HG03558 (cell line): ENCODE measurements at regions not wholly inside any gene's neighbourhood (a gene's known extent, or its start where the extent isn't known, plus 50 kb on each side); places are given as distances from the start of the nearest gene placed in this dataset.

ENCODE experiments used
- ATAC-seq: cut with Tn5 transposase; IDR thresholded peaks from one replicate; pipeline ENCODE4 v1.9.1; 2021; ENCODE audit warnings: moderate number of reproducible peaks; ENCODE audit not compliant: unreplicated experiment; ENCODE audit errors: extremely low read depth

DNA sequence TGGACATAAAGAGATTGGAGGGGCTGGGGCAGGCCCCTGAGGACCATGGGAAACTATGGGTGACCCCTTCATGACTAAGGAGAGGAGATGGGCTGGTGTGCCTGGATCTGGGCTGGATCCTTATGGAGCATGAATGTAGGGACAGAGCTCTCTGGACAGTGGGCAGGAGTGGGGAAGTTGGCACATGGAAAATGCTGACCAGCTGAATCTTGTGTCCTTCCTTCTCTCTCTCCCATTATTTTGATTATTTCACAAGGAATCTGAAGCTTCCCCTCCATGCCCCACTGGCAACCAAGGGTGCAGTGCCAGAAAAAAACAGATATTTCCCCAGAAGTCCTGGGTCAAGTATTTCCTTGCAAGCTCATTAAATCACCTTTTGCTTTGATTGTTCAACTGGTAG, 175.2 kb downstream of the DHX35 start:
- no peak for ATAC-seq

DNA sequence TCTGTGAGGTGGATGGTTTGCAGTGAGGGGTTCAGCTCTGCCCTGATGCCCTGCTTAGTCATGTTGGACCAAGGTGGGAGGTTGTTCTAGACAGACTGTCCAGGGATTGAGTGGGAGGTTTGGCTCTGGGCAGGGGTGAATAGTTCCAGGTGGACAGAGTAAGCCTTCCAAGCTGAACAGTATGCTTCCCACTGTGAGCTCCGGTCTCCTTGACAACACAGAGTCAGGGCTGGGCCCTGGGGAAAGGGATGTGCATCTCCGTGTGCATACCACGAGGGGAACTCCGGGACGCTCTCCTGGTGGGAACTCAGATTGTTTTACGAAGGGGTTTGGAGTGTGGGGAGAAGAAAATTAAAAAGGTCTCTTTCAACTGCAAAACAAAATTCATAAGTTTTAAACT, 174.7 kb downstream of the DHX35 start:
- ATAC-seq = no peak

DNA sequence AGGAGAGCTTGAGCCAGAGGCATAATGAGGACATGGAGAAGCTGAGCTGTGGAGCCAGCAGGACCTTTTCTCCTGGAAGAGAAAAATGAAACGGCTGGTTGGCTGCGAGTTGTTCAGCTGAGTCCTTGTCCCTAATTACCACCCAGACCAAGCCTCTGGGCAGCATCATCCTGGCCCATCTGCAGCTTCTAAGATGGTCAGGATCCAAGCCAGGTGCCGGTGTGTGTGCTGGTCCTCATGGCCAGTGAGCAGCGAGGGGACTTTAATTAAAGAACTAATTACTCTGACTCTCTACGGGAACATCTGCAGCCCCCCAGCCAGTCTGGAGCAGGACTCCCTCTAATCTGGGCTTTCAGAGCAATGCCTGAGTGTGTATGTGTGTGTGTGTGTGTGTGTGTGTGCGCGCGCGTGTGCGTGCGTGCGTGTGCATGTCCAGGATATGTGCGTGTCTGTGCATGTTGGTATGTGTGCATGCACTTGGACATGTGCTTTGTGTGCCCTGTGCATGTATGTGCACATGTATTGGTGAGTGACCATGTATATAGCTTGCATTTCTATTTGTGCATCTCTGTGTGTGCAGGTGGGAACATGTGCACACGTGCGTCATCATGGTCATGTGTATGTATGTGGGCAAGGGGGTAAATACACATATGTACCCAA, 173.9 kb downstream of the DHX35 start:
- no peak for ATAC-seq

DNA sequence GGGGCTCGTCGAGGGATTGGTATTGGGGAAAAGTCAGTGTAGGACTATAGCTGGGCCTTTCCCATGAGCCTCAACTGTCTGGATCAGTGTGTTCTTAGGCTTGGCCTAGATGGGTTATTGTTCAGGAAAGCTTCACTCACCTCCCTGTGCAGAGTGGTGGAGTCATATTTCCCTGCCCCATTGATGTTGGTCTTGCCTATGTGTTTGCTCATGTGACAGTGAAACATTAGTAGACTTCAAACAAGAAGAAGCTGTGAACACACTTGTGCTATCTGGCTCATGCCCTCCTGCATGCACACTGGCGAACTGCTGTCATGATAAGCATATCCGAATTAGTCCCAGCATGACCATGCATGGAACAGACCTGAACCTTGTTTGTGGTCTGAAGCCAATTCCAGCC, 171.1 kb downstream of the DHX35 start:
- ATAC-seq = no peak

DNA sequence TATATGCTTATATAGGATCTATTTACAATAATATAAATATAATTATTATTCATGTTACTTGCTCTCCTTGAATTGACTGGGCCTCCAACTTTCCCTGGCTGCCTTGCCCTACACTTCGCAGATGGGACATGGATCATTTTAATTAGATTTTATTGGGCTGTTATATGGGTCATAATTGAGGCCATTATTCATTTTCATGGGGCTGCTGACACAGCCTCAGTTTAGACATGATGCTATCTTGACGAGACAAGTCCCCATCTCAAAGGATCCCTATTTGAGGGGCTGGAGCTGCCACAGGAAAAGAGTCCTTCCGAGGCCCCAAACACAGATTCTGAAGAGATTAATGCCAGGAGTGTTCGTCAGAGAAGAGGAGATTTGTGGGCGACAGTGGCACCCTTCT, 170.4 kb downstream of the DHX35 start:
- no peak for ATAC-seq

DNA sequence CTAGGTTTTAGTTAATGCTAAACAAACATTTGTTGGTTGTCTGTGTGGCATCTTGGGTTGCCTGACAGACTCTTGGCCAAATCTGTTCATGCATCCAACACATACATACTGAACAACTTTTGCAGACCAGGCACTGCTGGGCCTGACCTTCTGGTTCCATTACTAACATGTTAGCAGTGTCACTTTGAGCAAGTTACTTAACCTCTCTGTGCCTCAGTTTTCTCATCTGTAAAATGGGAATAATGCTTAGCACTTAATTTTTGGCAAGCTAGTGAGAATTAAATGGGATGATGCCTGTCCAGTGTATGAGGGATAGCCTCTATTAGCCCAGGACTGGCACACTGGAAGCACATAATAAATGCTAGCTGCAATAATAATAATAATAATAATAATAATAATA, 169.9 kb downstream of the DHX35 start:
- no peak for ATAC-seq

DNA sequence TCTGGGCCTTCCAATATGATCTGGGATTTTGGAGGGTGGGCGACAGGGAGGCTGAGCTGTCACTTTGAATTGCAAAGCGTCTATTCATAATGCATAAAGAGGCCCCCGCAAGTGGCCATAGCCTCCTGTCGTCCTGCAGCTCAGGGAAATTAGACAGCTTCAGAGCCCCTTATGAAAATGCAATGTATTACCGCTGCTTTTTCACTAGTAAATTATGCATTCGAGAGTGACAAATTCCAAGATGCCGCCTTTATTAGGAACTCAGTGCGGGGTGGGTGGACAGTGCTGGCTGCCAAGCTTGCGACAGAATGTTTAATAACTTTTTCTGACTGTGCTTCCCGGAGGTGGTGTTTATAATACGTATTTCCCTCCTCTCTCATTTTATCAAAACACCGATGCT, 168.5 kb downstream of the DHX35 start:
- no peak for ATAC-seq

DNA sequence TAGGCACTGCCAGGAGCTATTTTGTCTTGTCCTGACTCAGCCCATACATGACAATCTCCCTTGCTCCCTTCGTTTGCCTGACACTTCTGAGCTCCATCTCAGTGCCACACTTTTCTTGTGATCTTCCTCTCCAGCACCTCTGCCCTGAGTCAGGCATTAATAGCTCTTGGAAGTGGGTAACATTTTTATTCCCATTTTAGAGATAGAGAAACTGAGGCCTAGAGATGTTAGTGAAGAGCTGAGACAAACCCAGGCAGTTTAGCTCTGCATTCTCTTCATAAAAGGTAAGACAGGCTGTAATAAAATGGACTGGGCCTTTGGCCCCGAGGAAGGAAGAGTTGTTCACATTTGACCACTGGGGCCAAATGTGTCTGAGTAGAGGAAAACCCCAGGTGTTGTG, 167.4 kb downstream of the DHX35 start:
- ATAC-seq = no peak

DNA sequence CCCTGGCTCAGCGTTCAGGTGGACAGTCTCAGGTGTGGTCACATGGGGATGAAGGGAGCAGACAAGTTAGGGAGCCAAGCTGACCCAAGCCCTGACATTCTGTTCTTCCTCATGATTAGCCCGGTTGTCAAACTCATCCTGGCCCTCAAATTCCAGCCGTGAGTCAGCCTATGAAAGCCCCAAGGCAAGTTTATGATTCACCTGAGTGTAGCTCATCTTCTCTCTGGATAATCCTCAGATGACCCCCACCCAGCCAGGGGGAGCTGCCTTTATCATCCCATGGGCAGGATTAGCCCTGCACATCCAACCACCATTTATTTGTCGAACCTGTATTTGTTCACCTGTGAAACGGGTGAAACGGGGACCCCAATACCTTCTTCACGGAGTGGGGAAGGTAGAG, 161.9 kb downstream of the DHX35 start:
- no peak for ATAC-seq

DNA sequence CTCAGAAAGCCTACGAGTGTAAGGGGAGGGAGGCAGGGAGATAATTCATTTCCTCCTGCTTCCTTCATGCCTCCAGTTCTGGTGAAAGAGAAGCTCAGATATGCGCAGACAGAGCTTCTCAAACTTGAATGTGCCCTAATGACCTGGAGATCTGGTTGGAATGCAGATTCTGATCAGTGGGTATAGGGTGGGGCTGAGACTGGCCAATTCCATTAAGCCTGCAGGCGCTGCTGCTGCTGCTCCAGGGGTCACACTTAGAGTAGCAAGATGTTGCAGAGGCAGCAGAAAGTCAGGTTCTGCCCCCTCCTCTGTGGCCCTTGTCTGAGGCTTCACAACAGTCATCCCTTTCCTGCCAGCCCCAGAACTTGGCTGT, 161.0 kb downstream of the DHX35 start:
- no peak for ATAC-seq

DNA sequence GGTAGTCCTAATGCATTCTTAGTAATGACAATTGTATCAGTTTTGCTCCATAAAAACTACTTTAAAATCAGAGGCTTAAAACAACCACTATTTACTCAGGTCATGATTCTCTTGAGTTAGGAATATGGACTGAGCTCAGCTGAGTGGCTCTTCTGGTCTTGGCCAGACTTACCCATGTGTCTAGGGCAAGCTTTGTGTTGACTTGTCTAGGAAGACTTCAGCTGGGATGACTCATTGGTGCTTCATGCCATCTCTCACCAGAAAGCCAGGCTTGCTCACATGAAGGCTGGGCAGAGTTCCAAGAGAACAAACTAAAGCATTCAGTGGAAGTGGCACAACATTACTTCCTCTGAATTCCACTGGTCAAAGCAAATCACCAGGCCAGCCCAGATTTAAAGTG, 155.3 kb downstream of the DHX35 start:
- no peak for ATAC-seq

DNA sequence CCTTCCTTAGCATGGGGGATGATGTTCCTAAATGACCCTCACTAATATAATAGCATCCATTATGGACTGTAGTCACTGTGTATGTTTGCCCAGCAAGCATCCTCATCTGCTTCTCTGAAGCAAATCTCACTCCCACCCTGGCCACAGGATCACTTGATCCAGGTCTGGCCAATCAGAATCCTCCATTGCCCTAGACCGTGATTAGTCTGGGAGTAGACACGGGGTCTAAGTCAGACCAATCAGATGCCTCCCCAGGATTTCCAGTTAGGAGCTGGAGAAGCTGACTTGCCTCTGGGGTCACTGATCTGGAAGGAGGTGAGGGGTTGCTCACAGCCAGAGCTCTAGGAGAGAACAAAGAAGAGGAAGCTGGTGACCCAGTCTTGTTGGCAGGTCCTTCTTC, 153.9 kb downstream of the DHX35 start:
- no peak for ATAC-seq

DNA sequence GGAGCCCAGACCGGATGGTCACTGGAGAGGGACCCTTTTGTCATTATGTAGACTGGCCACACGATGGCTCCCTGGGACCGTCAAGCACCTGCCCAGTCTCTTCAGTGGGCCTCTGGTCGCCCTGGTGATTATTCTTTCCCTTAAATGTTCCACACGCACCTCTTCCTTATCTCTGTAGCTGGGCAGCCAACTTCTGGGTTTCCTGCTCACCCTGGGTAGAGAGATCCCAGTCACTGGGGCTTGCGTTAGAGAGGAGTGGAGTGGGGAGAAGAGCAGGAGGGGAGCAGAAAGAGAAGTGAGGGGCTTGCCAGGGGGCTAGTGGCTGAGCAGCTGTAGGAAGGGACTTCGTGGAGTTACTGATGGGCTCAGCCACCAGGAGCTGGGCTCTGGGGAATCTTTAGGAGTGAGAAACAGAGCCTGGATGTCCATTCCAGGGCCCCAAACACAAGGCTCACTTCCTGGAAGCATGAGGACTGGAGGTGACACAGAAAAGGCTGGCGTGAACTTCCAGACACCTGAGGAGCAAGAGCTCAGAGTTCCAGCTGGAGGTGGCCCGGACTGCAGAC, 150.1 kb downstream of the DHX35 start:
- no peak for ATAC-seq

DNA sequence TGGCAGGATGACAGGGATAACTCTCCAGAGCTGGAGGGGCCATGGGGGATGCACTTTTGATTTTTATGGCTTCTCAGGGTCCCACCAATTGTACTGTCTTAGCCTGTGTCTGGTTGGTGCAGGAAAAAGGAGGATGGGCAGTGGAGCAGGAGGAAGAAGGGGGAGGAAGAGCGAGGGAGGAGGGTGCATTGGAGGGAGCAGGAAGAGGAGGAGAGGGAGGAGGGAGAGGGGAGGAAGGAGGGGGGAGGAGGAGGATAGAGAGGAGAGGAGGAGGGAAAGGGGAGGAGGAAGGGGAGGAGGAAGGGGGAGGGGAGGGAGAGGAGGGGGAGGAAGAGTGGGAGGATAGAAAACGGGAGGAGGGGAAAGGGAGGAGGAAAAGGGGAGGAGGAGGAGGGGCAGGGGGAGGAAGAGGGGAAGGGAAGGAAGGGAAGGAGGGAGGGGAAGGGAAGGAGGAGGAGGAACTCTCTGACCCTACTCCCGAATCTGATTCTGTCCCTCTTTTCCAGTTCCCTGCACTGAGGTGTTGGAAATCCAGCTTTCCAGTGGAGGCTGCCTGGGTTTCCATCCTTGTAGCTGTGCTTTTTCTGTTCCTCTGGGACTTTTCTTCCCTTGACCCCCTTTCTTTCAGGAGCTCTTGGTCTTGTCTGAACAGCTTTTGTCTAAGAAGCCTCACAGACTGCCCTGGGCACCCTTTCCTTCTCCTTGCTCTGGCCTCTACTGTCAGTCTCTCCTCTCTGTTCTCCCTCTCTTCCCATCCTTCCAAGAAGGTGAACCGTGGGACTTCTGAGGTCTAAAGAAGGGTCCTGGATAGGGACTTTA, 149.4 kb downstream of the DHX35 start:
- ATAC-seq = no peak

DNA sequence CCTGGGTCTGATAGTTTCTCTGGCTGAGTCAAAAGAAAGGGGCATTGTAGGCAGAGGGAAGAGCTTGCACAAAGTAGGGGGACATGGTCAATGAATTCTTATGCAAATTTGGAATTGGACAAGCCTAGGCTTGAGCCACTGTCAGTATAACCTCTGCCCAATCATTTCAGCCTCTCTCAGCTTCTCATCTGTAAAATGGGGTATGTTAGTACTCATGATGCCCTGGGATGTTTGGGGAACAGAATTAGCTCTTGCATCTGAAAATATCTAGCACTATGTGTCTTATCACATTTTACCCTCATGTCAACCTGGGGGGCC, 148.6 kb downstream of the DHX35 start:
- ATAC-seq = no peak

DNA sequence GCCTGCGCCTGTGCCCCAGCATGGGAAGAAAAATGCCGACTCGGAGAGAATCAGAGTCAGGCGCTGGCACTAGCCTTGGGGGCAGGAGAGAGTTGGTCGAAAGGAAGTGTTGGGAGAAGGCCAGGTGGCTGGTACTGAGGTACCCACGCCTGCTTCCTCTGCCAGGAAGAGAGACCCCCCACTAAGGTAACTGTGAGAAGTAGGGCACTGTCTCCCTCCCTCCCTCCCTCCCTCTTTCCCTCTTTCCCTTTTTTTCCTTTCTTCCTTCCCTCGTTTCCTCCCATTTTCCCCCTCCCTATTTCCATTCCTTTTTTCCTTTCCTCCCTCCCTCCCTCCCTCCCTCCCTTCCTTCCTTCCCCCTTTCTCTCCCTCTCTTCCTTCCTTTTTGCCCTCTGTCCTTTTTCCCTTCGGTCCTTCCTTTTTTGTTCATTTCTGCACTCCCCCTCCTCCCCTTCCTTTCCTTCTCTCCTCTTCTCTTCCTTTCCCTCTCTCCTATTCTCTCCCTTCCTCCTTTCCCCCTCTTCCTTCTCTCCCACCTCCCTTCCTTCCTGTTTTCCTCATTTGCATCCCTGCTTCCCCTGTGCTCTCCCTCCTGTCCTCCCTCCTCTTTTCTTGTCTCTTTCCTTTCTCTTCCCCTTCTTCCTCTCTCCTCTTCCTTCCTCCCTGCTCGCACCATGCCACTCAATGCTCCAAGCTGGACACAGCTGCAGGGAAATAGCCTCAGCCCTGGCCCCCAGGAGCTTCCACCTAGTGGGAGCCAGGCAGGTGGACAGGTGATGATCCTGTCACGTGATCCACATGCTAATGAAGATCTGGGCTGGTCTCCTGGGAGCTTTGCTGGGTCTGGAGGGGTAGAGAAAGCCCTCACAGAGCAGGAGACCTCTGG, 148.0 kb downstream of the DHX35 start:
- no peak for ATAC-seq

DNA sequence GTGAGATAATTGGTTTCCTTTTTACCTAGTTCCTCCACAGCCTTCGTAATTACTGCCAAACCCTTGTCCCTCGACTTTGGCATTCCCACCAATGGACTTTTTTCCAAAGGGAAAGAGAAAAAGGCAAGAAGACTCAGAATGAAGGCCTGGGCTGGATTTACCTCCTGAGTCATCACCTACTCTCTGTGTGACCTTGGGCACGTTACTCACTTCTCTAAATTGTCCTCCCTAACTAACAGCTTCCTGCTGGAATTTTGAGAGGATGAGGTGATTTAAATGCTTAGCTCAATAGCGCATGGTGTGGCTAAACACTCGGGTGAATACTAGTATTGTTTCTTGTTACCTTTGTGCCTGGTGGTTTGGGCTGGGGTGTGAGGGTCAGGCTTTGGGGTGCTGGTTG, 146.6 kb downstream of the DHX35 start:
- ATAC-seq = no peak

DNA sequence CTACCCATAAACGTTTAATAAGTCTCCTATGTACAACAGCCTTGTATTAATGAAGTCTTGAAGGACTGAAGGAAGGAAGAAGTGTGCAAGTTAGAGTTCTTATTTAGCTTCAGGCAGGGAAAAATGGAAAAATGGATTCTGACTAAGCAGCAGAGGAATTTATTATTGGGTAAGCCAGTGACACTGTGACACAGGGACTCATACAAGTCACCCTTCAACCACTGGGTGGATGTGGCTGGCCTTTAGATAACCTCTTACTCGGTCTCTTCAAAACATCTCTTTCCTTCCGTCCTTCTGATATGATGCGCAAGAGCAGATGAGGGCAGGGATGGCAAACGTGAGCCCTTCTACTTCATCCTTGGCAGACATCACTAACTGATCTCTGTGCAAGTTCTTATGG, 145.6 kb downstream of the DHX35 start:
- ATAC-seq = no peak

DNA sequence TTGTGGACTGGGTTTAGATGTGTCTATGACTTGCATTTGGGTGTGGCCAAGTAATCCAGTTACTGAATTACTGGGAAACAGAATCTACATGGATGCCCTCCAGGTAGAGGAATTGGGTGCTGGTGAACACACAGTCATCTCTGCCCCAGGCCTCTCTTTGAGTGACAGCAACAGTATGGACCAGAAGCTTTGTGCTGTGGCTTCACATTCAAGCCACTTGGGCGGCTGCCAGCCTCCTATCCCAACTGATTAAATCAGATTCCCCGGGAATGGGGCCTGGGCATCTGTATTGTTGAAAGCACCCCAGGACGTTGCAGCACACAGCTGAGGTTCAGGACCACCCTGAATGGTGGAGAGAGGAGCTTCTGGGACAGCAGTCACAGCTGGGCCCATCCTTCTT, 144.6 kb downstream of the DHX35 start:
- ATAC-seq = no peak

DNA sequence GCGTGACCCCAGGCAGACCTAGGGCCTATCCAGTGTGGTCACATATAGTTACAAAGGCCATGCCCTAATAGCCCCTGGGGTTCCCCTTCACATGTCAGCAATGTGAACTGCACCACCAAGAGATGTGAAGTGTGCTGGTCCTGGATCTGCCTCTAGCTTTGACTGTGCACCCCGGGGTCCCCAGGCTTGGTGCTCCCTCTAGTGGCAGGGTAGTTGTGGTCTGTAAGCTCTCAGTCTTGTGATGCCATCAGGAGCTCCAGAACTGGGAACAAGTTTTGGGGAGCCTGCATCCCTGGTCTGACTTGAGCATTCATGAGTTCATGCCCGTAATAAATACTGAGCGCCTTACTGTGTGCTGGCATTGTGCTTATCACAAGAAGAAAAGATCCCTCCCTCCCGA, 143.4 kb downstream of the DHX35 start:
- ATAC-seq = no peak

DNA sequence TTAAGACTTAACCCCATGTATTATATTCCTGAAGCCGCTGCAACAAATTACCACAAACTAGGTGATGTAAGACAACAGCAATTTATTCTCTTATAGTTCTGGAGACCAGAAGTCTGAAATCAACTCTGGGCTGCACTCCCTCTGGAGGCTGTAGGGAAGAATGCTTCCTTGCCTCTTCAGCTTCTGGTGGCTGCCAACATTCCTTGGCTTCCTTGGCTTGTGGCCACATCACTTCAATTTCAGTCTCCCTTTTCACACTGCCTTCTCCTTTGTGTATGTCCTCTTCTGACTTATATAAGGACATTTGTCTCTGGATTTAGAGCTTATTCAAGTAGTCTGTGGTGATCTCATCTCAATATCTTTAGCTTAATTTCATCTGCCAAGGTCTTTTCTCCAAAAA, 141.6 kb downstream of the DHX35 start:
- no peak for ATAC-seq
